MM.1S (cell line): ENCODE measurements at regions not wholly inside any gene's neighbourhood (a gene's known extent, or its start where the extent isn't known, plus 50 kb on each side); places are given as distances from the start of the nearest gene placed in this dataset.

Source experiments
- CTCF ChIP-seq: fragments of 300-600 bp; sonication (generic); IDR thresholded peaks from 2 replicates; pipeline ENCODE4 v1.5.1; 2016; ENCODE audit warnings: antibody characterized with exemption, low read length, mixed read lengths
- EZH2phosphoT487 ChIP-seq: fragments of 300-600 bp; sonication (generic); IDR thresholded peaks from 2 replicates; pipeline ENCODE4 v1.6.1; 2018; ENCODE audit warnings: antibody characterized with exemption, low read length

GRCh38 chr16:65773301-65773874 lies 593.1 kb upstream of the CDH5 start:
- TF ChIP-seq CTCF: no peak
- TF ChIP-seq EZH2phosphoT487: no peak
